ENCODE measurements at regions not wholly inside any gene's neighbourhood (a gene's known extent, or its start where the extent isn't known, plus 50 kb on each side); places are given as distances from the start of the nearest gene placed in this dataset.

- Histone ChIP-seq H3K9me3 (peaks cover 0 to 3% (median 0%) of the 10 kb centered on the region in 11 donors), H3K27ac (no peak overlapping the region), H3K36me3 (no peaks in the 10 kb centered on the region), H3K4me3 (no peak overlapping the region), H3K4me1 (no peaks in the 10 kb centered on the region), H3K27me3 (no peaks in the 10 kb centered on the region)
- DNase-seq (no peak), ATAC-seq (no peak)
- intact Hi-C loops (cut with DNase I) = no loop called here
- WGBS, 2 donors = 79 to 80% methylated on average over 1 of the region's 1 CpG
- TF ChIP-seq CTCF (IDR thresholded peaks at IDR 0.05) = no peak
Measured at GRCh38 chr10:93219347-93219746, 145.7 kb downstream of the CYP26A1 start.

GRCh38 chr10:93220296-93221170 is 146.8 kb downstream of the CYP26A1 start:
- no peak for ATAC-seq
- WGBS, 2 donors = 71 to 75% methylated on average over 33 of the region's 33 CpGs

GRCh38 chr10:93221171-93221496 is 147.4 kb downstream of the CYP26A1 start:
- no peak overlapping the region for H3K4me3 ChIP-seq
- ATAC-seq = no peak
- peaks cover 0 to 4% (median 0%) of the 10 kb centered on the region in 9 donors for H3K4me1 ChIP-seq
- intact Hi-C loops (cut with DNase I) = no loop called here
- WGBS, 2 donors = 92% methylated on average over 18 of the region's 18 CpGs
- H3K36me3 ChIP-seq = no peaks in the 10 kb centered on the region
- no peak for TF ChIP-seq CTCF (IDR thresholded peaks at IDR 0.05)
- no peak for DNase-seq
- no peak overlapping the region for H3K27ac ChIP-seq
- H3K27me3 ChIP-seq = no peaks in the 10 kb centered on the region
- peaks cover 0 to 3% (median 0%) of the 10 kb centered on the region in 11 donors for H3K9me3 ChIP-seq

More at GRCh38 chr10:93220296-93221170, 146.8 kb downstream of the CYP26A1 start:
- no peak overlapping the region for H3K4me3 ChIP-seq
- no peak for TF ChIP-seq CTCF (IDR thresholded peaks at IDR 0.05)
- no peak for DNase-seq
- intact Hi-C loops (cut with DNase I) = no loop called here
- peaks cover 0 to 3% (median 0%) of the 10 kb centered on the region in 11 donors for H3K9me3 ChIP-seq
- no peaks in the 10 kb centered on the region for H3K36me3 ChIP-seq
- no peaks in the 10 kb centered on the region for H3K27me3 ChIP-seq
- H3K27ac ChIP-seq = no peak overlapping the region
- no peaks in the 10 kb centered on the region for H3K4me1 ChIP-seq

- no peak for ATAC-seq
- no peak for DNase-seq
- Histone ChIP-seq H3K36me3 (no peaks in the 10 kb centered on the region), H3K4me1 (peaks cover 0 to 4% (median 0%) of the 10 kb centered on the region in 9 donors), H3K27me3 (no peaks in the 10 kb centered on the region), H3K9me3 (peaks cover 0 to 3% (median 0%) of the 10 kb centered on the region in 11 donors), H3K4me3 (no peak overlapping the region), H3K27ac (no peak overlapping the region)
- WGBS, 2 donors = 73 to 82% methylated on average over 5 of the region's 5 CpGs
- no peak for TF ChIP-seq CTCF (IDR thresholded peaks at IDR 0.05)
- intact Hi-C loops (cut with DNase I) = no loop called here
Measured at GRCh38 chr10:93221521-93221920, 147.8 kb downstream of the CYP26A1 start.
